ENCODE measurements at regions not wholly inside any gene's neighbourhood (a gene's known extent, or its start where the extent isn't known, plus 50 kb on each side); places are given as distances from the start of the nearest gene placed in this dataset.

- TF ChIP-seq CTCF (IDR thresholded peaks at IDR 0.05; ENCODE audit: poor library complexity, severe bottlenecking), result no peak
- TF ChIP-seq TAF1 (IDR thresholded peaks at IDR 0.05; ENCODE audit: low read depth), result no peak
- no peak for TF ChIP-seq RAD21 (conservative IDR thresholded peaks at IDR 0.05)
- no peak for TF ChIP-seq POLR2AphosphoS5 (IDR thresholded peaks at IDR 0.05)
- TF ChIP-seq EZH2 (IDR thresholded peaks at IDR 0.05; ENCODE audit: borderline replicate concordance, insufficient read depth, low read length, poor library complexity, severe bottlenecking), result no peak
- no peak for TF ChIP-seq EP300 (conservative IDR thresholded peaks at IDR 0.05; ENCODE audit: poor library complexity, severe bottlenecking)
- TF ChIP-seq REST (IDR thresholded peaks at IDR 0.05; ENCODE audit: borderline replicate concordance), result no peak
These were observed 241.4 kb downstream of the NFKBIZ start for GRCh38 chr3:102090721-102091045.
